Kidney glomerular epithelial cell (primary cell): ENCODE measurements at regions not wholly inside any gene's neighbourhood (a gene's known extent, or its start where the extent isn't known, plus 50 kb on each side); places are given as distances from the start of the nearest gene placed in this dataset.

Experiments
- DNase-seq: peaks from one replicate; lab custom pipeline; 2025; lab: John Stamatoyannopoulos, UW

DNA sequence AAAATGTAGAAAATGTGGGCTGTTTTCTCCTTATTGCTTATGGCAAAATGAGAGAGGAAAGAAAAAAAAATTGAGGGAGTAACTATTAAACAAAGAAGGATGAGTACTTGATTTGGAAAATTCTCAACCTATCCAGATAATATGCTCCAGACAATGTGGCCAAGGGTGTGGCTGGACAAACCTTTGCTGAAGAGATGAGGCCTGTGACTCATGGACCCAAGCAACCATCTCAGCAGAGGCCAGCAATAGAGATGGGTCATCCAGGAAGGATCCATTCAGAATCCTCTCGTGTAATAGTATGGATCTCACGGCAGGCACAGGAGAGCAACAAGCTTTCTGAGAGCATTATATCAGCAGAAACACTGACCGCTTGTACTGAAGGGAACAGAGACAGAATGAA is 120.3 kb upstream of the CELF2 start:
- DNase-seq = no peak

DNA sequence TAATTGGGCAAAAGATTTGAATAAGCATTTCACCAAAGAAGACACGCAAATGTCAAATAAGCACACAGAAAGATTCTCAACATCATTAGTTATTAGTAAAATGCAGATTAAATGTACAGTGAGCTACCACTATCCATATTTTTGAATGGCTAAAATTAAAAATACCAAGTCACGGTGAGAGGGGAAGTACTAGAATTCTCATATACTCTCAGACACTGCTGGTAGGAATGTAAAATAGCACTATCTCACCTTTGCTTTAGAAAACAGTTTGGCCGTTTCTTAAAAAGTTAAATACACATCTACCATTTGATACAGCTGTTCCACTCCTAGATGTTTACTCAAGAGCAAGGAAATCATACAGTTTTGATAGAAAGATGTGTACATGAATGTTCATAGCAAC is 115.8 kb upstream of the CELF2 start:
- DNase-seq = no peak

DNA sequence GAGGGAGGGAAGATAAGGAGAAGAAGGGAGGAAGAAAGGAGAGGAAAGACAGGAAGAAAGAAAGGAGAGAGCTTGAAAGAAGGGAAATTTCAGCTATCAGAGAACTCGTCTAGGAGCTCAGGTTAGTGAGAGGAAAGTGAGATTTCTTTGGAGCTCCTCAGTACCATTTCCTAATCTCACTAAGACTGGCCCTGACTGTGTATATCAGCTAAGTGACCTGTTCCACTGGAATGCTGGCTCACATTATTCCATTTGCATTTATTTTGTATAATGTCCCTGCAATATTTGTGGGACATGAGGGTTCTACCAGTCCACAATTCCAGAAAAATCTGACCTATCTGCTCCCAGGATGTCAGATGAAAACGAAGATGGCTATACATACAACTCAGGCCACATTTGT is 114.7 kb upstream of the CELF2 start:
- no peak for DNase-seq

DNA sequence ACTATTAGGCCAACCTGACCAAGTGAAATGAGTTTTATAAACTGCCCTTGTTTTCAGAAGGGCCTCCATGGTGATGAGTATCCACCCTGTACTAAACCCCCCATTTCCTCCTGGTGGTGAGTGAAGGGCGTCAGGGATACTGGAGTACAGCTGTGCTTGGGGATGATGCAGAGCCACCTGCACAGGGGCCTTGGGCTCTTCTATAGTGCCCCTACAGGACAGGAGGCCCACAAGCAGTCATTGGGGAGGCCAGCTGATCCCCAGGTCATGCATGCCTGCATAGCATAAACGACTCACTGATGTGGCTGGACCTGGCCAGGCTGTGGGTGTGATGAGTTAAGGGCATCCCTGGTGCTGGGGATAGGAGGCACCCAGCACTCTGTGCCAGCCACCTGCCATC is 114.1 kb upstream of the CELF2 start:
- DNase-seq = no peak

DNA sequence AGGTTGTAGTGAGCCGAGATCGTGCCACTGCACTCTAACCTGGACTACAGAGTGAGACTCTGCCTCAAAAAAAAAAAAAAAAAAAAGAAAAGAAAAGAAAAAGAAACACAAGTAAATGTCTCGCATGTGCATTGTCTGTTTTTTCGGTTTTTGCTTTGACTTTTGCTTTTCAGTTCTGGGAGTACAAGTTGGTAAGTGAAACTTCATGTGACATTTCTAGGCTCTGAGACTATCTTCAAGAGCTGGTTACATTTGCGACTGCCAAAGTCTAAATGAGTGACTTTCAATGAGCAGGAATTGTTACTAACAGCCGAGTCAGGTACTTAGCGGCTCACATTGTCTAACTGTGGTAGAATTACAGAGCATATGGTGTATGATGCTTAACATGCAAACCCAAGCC is 107.0 kb upstream of the CELF2 start:
- no peak for DNase-seq

DNA sequence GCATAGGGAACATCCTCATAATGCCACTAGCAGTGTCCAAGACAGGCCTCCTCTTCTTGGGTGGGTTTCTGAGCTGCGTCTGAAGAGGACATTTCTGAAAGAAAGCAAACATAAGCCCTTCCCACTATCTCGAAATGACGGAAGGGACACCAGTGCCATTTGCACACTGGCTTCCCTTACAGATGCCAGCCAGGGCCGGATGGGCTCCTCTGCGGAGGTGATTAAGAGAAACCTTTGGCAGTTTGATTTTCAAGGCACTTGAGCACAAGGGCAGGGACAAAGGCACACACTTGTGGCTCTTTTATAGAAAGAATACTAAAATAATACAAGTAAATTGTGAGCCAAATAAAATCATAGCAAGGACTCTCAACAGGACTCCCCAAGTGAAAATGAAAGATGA is 106.6 kb upstream of the CELF2 start:
- no peak for DNase-seq

DNA sequence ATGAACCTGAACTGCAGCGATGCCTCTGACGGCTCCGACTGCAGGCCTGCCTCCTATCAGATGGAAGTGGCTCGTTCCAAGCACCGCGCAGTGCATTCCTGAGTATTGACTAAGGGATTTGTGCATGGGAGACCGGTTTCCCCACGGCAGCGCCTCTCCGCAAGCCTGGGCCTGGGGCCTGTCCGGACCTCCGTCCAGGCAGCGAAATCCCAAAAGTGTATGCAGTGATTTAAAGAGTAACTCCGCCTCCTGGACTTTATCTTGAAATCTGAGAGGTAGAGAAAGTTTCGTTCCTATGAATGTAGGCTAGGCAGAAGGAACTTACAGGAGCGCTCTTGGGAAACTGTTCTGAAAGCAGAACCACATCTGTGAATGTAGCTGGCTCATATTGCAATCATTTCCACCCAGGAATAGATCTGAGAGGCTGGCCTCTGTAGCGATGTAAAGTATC is 106.2 kb upstream of the CELF2 start:
- peak; percentile 94 for DNase-seq

DNA sequence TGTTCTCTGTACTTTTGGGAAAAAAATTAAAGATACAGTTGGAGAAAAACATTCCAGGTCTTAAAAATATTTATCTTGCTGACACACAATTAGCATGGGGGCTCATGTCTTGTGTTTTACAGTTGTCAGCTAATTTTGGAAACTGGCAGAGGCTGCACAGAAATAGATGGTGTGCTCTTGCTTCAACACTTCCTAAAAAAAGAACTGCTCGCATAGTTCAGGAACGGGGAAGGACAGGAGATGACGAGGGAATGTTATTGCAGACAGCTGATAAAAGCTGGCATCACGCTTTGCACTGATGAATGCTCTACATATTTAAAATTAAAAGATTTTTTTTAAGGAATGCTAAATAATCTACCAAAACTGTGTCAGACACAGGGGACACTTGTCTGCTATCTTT is 103.5 kb upstream of the CELF2 start:
- no peak for DNase-seq

DNA sequence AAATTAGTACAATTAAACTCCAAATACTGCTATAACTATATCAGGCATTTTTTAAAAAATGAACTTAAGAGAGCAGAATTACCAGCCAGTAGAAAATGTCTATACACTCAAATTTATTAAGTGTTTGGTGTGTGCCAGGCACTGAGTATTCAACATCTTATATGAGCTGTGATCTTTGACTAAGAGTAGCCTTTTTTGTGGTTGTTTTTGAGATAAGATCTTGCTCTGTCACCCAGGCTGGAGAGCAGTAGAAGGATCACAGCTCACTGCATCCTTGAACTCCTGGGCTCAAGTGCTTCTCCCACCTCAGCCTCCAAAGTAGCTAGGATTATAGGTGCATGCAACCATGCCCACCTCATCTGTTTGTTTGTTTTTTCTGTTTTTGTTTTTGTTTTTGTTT is 102.5 kb upstream of the CELF2 start:
- DNase-seq = no peak

DNA sequence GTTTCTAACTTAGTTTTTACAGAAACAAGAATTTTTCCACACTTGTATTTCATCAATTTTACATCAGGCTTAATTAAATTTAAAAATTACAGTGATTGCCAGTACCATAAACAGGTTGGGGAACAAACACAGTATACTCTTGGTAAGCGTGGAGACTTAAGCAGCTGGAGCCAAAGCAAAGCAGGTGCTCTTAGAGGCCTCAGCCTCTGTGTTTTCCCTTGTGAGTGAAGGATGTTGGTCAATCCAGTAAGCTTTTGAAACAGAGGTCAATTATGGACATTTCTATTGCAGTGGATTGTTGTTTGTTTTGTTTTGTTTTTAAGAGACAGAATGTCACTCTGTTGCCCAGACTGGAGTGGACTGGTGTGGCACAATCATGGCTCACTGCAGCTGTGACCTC is 100.6 kb upstream of the CELF2 start:
- no peak for DNase-seq

DNA sequence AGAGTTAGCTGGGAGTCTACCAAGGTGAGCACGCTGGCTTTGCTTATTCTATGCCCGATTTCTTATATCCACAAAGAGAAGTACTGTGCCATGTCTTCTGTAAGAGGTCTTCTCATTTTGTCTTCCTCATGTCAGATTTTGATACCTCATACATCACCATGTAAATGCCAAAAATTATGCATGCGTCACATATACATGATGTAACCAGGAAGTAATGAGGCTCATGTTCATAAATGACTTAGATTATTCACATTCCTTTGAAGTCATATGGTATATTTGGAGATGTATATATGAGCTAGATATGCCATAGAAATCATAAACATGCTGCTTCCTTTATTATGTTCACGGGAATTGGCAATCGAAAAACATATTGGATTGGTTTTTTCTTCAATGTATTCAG is 97.7 kb upstream of the CELF2 start:
- DNase-seq = no peak

DNA sequence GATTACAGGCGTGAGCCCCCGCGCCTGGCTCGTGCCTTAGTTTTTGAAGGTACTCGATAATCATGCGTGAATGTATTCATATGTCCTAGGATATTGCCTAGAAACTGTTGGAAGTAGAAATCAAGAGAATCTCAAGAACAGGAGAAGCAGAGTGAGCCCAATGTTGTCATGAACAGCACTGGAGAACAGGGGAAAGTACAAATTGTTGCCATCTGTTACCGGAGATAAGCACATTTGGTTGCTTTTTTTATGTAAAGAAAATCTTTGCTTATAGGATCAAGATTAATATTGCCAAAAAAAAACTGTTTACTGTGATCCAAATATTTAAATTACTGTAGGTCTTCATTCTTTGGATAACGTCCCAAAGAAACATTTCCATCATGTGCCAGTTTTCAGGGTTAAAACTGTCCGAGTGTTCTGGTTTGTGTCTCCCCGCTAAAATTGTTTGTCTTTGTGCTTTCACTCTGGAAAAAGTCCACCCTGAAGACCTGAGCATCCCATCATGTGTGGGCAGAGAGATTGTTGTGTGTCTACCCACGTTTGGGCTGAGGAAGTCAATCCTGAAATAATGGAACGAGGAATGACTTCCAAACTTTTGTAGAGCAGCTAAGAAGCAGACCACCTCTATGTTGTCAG is 95.7 kb upstream of the CELF2 start:
- DNase-seq = no peak

DNA sequence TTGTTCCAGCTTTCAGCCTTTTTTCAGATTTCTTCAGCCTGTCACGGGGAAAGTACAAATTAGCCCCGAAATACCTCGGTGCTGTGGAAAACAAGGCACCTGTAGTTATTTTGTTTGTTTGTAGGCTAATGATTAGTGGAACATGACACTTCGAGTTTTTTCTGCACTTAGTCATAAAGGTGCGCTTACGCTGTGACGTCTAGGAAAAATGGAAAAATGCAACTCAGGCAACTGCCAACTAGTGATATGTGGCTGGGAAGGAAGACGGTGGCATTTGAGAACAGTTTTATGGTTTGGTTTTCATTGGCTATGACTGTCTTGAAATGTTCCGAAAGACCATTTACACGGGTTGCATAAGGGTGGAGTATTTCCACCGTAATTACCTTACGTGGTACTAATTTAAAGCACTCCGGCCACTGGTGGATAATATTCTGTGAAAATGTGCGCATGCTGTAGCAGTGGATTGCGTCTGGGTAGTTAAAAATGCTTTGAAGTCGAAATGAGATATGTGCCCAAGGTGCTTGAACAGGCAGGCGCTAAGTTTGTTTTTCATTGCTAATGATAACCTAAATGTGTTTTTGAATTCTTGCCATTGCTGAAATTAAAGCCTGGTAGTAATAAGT is 94.5 kb upstream of the CELF2 start:
- DNase-seq = no peak

DNA sequence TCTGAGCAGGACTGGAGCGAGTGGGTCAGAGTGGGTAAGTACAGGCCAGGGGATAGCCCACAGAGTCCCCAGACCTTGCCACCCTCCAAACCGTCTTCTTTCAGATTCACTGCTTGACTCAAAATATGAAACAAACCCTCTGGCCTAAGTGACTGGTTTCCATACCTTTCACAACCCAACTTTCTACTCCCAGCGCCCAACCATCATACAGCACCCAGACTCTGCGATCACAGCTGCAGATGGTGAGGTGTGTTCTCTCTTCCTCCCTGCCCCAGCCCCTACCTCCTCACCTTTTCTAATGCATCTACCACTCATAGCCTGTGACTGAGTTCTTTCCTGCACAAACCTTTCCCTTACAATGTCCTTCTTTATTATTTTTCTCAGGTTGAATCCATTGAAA is 92.0 kb upstream of the CELF2 start:
- no peak for DNase-seq

DNA sequence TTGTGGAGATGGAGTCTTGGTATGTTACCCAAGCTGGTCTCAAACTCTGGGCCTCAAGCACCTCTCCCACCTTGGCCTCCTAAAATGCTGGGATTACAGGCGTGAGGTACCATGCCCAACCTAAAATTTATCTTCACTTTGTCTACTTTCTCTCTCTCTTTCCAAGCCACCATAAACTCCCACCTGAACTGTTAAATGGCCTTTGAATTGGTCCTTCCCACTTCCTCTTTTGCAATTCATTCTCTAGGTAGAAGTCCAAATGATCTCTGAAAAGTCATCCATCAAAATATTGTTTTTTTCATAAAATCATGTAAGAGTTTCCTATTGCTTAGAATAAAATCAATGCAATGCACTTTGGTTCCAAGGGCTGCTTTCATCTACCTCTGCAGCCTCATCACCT is 90.1 kb upstream of the CELF2 start:
- DNase-seq = no peak

DNA sequence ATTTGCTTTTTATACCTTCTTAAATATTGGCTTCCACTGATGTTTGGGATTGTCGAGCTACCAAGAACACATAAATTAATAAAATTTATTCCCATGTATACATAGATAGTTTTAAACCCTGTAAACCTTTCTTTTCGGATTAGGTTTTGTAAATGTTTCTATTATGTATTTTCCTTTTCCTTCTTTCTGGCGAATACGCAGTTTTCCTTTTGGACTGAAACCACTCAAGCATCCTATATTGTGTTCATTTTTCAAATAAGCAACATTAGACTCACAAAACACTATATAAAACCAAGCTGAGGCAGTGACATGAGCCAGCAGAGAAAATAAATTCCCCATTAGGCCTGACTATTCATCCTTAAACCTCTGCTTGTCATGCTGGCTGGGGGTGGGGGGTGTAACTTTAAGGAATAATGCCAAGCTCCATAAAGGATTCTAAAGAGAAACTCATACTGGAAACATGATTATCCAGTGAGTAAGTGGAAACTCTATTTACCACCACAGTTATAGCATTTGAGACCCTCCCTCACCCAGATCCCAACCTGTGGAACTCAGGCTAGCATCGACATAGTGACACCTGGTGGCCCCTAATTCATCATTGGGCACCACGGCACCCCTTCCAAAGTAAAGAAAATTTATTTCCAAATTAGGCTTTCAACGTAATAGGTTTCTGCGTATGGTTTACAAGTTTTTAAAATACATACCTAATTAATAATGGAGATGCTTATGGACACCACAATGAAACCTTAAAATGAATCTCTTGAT is 86.5 kb upstream of the CELF2 start:
- no peak for DNase-seq

DNA sequence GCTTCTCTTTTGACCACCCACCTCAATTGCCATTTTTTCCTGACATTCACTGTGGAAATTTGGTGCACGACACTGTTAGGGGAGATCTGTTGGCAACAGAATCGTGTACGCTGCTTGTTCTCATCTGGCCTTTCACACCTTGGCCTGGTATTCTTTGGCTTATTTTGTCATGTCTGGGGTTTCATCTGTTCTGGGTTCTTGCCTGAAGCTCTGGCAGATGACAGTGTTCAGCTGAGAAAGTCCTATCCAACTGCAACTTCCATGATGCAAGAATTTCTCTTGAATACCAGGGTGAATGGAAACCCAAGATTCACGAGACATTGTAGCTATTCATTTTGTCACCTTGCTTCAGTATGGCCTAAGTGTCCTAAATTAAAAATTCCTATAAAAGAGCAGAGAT is 82.6 kb upstream of the CELF2 start:
- DNase-seq = no peak

DNA sequence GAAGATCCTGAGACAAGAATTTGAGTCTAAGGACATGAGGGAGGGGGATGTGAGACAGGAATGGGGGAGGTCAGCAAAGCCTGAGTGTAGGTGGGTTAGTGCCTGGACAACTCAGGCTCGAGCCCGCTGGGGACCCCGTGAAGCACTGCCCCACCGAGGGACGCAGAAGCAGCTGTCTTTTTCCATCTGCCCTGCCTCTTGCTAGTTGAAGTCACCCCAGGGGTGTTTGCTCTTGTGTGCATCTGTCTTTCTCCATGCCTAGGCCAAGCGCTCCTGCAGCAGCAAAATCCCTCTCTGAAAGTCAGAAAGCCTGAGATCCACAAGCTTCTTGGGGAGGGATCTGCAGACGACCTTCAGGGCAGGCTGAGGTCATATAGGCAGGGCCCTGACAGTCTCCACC is 79.0 kb upstream of the CELF2 start:
- DNase-seq = no peak

DNA sequence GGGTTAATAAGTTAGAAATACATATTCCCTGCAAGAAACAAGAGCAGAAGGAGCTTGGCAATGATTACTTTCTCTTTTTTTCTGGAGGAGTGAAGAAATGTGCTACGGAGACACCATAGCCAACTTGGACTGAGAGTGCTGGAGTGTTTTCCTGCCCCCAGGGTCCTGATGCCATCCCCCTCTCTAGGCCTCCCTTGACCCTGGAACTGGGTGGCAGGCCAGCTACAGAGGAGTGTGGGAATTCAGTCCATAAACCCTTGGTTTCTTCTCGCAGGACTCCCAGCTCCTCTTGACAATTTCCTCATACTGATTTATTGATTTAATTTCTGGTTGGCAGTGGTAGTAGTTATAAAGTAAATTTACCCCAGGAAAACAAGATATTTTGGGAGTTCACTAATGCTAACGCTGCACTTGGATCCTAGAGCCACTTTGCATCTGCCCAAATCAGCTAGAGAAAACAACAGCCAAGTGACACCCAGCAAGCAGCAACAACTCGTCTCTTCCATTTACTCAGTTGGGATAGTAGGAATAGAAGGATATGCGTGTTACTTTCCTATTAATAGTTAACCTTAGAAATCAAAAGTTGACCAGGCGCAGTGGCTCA is 76.4 kb upstream of the CELF2 start:
- no peak for DNase-seq

DNA sequence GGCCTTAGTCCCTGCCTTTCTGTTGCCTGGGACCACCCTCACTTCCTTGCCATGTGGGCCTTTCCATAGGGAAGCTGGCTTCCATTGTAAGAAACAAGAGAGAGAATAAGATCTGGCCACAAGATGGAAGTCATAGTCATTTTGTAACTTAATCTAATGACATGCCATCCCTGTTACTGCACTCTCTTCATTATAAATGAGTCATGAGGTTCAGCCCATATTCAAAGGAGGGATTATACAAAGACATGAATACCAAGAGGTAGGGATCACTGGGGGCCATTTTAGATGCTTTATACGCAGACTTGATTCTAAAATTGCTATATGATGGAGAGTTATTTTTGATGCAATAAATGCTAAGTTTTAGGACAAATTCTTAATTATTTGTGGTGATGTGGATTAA is 75.2 kb upstream of the CELF2 start:
- no peak for DNase-seq

DNA sequence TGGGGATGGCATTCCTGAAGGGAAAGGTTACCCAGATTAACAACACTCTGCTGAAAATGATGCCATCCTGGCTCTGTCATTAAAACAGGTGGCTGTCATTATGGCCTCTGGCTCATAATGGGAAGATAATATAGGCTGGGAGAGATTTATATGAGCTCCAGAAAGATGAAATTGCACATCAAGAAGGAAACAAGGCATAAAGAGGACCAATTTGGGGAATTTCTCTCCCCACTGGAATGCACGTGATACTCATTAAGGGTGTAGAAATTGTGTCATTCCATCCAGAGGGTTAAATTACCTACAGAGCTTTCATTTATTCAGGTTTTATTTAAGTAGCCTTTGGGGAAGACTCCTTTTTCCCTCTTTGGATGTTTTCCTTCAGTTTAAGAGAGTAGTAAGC is 71.6 kb upstream of the CELF2 start:
- DNase-seq = no peak

DNA sequence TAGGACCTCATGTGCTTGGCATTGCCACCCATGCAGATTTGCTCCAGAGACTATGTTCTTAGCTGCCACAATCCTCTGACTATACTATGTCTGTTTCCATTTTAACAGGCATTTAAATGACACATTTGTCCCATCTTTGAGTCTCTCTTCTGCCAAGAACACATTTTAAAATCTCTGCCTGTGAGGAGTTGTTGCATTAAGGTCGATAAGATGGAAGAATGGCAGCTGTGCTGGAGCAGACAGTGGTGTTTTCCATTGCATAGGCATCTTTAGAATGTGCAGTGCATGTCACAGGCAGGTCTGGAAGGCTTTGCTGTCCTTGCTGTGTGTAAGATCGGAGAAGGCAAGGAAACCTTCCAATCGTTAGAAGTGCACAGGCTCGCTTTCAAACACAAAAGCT is 70.9 kb upstream of the CELF2 start:
- no peak for DNase-seq

DNA sequence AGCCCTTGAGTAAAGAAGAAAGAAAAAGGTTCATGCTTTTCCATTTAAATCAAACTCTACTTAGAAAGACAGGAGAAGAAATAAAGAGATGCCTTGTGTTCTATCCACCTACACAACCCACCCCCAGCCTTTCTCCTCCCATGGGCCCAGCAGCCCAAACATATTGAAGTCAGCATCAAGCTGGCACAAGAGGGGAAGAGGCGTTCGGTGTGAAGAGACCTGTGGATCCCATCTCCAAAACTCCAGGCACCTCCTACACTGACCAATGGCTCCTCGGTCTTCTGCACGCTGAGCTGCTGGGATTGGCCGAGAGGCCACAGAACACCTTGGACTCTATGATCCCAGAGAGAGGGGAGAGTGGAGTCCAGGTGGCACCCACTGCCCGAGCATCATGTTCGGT is 66.0 kb upstream of the CELF2 start:
- DNase-seq = no peak
